GM18868 (cell line): ENCODE measurements at regions not wholly inside any gene's neighbourhood (a gene's known extent, or its start where the extent isn't known, plus 50 kb on each side); places are given as distances from the start of the nearest gene placed in this dataset.

Experiments used
- ATAC-seq: cut with Tn5 transposase; IDR thresholded peaks from one replicate; pipeline ENCODE4 v1.9.1; 2021; ENCODE audit warnings: mild to moderate bottlenecking, moderate library complexity; ENCODE audit not compliant: unreplicated experiment

DNA sequence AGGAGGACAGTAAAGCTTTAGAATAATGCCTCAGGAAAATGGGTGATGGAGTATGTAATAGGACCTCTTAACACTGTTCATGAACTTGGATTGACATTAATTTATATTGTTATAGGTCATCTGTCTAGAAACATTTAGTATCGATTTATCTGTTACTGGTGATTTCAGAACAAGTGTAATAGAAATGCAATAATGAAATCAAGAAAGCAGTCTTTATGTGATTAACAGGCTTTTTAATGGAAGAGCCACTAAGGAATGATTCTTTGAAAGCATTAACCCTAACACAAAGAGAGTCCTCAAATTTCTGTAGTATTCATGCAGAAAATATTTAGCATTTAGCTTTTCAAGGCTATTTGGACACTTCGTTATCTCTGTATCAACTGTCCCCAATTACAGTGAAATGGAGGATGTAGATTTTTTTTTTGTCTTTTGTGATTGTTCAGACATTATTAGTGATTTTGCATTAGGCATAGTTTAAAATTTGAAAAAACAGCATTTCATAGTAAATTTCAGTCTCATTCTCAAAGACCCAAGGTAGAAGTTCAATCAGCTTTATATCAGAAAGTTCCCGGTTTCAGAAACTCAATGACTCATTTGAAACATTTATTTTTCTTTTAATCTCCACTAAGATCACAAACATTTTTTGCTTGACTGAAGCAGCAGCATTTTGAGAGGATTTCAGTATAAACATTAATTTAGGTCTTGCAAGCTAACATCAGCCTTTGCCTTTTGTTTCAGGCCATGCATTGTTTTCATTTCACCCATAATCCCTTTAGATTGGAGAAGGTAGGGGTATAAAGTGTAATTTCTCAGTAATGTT, 56.3 kb downstream of the AGTR2 start:
- no peak for ATAC-seq

DNA sequence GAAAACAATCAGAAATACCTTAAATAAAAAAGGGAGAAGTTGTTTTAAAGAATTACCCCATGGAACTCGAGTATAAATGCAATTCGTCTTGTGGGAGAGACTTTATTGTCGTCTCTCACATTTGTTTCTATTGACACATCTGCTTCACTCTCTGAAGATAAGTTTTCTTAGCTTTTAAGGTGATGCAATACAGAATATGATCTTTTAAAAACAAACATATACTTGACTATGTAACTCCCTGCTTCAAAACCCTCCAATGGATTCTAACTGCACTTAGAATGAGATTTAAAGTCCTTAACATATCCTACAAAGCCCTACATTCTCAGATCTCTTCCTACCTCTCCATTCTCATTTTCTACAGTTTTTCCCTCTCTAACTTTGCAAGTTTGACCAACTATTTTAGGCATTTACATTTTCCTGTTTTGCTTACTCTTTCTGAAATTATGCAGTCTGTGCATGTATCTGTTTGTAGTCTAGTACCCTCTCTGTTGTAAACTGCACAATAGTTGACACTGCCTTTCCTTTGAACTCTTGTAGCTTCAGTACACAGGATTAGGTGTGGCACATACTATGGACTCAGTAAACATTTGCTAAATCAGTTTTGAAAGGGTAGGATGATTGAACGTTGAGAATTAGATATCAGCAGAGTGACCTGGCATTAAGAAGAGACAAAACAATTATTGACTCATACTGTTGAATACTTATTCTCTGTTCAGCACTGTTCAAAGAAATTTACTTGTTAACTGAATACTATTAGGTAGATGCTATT, 59.8 kb downstream of the AGTR2 start:
- no peak for ATAC-seq

DNA sequence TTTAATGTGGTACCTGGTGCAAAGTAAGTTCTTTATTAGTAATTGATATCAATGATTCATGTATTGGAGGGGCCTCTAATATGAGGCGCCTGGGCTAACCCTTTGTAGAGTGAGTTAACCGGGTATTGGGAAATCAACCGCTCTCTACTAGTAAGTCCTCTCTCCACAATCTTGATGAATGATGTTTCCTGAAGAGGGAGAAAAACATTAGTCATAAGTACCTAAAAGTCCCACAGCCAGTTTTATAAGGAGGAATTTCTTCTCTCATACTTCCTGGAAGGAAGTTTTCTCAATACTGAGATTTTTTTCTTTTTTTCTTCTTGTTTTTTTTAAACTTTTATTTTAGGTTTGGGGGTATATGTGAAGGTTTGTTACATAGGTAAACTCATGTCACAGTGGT, 62.3 kb downstream of the AGTR2 start:
- no peak for ATAC-seq

DNA sequence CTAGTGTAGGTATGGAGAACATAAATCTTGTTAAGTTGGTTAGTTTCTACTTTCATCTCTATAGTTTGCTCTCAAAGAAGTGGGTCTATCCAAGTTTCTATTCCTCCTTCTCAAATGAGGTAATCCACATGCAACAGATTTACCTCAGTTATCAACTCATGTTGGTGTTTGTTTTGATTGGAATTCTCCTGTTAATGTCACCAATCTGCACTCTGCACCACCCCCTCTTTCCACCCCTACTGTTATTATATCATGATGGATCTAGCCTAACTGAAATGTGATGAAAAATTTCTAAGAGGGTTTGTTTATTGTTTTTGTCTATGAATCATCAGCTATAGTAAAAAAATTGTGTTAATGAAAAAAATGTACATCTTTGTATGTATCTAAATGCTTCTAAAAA, 66.1 kb downstream of the AGTR2 start:
- ATAC-seq = no peak

DNA sequence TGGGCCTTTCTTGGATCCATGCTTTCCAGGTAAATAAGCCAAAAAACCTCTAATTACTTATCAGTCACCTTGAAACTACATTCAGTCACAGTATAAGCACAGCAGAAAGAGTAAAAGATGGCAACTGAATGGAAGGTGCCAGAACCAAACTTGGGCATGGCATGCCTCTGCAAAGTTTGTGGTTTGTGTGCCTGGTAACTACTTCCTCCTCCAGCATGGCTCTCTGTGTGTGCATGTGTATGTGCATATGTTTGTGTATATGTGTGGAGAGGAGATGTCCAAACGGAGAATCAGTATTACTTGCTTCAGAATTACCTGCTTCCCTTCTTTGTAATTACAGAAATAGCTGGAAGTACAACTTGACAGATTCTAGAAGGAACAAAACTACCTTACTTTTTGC, 67.5 kb downstream of the AGTR2 start:
- no peak for ATAC-seq

DNA sequence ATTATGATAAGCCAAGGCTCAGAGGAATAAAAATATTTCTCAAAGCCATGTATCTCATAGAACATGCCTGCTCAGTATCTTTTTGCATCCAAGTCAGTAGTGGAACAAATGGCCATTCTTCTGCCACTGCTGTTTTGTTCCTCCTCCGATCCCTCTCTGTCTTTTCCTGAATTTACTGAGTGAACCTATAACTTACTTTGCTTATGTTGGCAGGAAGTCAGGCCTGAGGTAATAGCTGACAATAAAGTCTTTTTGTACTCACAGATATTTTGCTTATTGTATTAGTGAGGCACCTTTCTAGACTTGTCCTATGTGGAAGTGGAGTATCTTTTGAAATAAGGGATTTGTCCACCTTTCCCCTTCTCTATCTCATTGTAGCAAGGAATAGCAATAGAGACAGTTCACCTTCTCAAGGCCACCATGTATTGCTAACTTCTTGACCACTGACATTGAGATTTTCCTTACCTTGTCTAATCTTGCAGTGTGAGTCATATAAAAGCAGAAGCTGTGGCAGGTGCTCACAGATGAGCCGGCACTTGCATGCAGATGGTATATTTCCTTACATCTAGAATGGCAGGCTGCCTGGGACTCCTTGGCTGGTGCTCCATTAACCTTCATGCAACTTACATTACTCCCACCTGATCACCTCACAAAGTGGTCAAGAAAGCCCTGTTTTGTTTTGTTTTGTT, 68.2 kb downstream of the AGTR2 start:
- no peak for ATAC-seq

DNA sequence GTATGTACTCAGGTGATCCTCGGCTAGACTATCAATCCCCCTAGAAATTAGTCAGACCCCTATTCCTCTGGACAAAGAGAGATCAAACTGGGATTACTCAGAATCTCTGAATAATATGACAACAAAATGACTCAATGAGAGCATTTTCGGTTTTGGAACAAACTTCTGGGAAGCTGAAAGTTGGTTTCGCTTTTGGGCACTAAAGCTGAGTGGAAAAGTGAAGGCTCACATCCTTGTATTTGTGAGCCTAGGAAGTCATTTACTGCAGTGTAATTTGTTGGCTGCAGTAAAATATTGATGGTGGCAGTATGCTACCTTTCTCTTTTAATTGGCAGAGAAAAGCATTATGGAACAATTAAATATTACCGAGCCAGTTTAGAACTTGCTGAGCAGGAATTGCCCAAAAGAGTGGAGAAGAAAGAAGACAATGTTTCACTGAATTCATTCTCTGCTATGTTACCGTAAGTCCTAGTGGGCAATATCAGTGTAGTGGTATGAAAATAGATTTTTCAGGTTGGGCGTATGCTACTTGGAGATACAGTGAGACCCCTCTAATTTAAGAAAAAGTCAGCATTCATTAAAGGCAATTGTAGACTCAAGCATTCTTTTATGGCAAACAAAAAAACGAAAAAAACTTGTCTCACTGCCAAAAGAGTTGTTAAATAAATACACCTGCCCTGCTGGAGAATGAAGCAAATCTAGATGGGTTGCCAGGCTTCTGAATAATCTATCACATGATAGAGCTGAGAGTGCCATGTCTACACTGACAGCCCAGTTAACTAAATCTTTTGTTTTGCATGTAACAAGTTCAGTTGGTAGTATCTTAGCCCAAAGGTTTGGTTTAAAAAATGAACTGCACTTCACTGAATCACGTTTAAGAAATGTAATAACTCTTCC, 69.6 kb downstream of the AGTR2 start:
- no peak for ATAC-seq

DNA sequence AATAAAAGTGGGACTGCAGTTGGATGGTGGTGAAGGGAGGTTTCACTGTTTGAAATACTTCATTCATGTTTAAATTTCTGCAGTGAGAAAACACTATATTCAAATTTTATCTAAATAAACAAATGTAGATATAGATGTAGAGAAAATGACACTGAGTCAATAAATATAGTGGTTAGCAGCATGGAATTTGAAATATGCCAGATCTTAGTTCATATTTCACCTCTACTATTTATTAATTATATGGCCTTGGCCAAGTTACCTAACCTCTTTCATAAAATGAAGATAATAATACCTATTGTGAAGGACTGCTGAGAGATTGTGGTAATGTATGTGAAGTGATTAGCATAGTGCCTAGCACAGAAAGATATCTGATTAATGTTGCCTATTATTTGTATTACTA, 70.5 kb downstream of the AGTR2 start:
- ATAC-seq = no peak

DNA sequence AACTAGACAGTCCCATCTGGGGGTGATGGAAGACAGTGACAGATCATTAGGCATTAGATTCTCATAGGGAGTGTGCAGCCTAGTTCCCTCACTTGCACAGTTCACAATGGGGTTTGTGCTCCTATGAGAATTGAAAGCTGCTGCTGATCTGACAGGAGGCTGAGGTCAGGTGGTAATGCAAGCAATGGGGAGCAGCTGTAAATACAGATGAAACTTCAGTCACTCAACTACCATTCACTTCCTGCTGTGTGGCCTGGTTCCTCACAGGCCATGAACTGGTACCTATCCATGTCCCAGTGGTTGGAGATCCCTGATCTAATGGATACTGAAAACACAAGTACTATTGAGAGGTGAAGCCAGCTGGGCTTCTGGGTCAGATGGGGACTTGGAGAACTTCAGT, 72.5 kb downstream of the AGTR2 start:
- no peak for ATAC-seq

DNA sequence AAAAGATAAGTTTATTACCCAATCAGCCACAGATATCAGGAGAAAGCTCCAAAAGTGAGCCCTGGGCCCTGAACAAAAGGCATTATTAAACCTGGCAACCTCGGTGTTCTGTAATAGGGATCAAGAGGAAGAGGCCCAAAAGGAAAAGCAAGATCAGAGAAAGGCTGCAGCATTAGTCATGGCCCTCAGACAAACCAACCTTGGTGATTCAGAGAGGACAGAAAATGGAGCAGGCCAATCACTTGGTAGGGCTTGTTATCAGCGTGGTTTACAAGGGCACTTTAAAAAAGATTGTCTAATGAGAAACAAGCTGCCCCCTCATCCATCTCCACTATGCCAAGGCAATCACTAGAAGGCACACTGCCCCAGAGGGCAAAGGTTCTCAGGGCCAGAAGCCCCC, 75.7 kb downstream of the AGTR2 start:
- no peak for ATAC-seq

DNA sequence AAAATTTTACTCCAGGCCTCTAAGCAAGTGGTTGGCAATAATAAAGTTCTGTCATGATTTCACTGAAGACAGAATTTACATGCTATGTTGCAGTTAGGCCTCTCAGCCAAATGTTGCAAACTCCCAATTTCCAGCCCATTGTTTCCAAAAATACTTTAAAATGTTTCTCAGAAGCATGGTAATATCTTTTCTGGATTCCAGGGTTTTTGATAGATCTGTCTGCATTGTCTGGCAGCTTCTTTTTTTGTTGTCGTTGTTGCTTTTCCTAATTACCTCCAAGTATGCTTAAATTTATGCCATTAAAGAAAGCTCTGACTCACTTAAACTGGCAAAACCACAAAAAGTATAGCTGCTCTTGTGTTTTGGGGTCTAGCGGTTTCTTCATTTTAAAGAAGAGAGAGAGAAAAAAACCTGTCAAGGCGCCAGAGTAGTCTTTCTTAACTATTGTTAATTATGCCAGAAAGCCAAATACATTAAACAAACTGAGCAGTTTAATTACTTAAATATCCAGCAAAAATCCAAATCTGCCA, 97.0 kb downstream of the AGTR2 start:
- no peak for ATAC-seq

DNA sequence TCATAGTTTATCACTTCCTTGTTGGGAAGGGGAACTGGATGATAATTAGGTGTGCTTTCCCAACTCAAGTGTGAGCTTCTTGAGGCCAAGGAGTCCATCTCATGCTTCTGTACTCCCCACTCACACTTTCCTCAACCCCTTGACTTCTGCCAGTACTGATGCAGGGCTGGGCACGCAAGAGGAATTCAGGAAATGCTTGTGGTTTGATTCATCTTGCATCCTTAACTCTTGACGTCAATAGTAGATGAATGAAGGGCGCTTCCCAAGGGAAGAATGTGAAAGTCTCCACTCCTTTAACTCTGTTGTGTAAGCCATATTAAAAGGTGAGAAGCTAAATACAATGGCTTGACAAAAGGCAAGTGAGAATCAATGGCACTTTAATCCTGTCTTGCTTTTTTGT, 101.8 kb downstream of the AGTR2 start:
- no peak for ATAC-seq

DNA sequence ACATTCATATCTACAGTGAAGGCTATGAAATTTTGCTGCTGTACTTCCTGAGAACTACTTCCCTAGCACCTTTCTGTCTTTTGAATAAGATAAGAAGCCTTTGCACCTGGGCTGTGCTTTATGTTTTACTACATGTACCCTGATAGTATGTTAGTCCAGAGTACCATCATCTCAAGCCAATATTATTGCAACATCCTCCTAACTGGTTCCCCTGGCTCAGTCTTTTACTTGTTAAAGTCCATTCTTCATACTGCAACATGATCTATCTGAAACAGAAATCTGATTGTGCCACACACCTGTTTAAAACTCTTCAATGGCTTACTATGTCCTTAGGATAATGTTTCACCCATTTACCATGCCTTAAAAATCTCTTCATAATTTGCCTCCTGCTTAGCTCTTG, 102.3 kb downstream of the AGTR2 start:
- no peak for ATAC-seq

DNA sequence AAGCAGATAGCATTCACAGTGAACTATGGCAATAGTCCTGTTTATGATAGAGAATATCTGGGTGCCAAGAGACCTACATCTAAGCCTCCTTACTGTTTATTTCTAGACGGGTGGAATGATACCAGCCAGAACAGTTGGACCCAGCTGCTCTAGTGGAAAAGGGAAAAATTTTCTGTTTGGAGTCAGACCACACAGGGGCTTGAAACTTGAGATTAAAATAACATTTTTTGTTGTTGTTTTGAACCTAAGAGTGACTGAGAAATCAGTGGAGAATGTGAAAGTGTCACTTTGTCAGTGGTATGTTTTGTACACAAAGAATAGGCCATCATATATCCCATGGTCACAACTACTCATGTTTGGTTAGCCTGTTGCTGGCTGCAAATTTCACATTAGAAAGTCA, 105.7 kb downstream of the AGTR2 start:
- ATAC-seq = no peak

DNA sequence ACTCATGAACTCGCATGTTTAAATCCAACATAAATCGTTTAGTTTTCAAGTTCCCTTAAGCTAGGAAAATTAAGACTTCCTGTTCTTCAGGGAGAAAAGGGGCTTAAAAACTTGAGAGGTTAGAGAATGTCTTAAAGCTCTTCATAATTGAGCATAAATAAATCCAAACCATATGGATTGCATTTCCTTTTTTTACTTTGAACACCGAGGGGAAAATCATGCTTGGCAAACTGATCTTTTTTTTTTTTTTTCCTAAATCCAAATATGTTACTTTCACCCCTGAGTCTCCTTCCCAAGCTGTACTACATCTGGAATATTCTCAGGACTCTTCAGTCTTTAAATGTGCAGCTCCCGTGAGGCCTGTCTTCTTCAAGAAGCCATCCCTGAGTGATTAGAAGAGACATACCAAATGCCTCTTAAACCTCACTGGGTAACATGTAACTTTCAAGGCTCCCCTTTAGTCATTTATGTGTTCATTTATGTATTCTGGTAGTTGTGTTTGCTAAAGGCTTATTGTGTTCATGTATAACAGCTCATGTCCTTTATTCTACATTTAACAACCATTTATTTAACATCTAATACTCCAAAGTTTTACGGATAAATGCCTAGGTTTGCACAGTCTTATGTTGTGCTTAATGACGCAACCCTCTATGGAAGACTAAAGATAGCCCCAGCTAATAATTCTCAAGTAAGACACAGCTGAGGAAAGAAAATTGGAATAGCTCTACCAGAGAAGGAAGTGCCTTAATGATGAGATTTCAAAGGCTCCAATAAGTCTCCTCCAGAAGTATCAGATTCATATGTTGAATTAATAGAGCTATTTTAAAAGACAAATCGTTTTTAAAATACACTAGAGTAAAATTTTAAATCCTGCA, 107.0 kb downstream of the AGTR2 start:
- no peak for ATAC-seq

DNA sequence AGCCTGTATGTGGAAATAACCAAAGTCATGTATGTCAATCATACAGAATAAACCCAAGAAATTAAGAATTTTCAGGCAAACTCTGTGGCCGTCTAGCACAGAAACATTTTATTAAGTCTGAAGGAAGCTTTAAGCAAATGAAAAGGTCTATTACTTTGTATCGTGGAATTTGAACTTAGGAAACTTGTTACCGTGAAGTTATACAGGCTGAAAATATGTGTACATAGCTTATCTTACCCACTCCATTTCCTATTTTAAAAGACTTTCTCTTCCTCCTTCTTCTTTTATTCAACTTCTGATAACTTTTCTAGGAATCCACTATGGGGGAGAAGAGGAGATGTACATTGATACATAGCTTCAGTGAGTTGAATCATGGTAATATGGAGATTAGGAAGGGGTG, 108.3 kb downstream of the AGTR2 start:
- no peak for ATAC-seq

DNA sequence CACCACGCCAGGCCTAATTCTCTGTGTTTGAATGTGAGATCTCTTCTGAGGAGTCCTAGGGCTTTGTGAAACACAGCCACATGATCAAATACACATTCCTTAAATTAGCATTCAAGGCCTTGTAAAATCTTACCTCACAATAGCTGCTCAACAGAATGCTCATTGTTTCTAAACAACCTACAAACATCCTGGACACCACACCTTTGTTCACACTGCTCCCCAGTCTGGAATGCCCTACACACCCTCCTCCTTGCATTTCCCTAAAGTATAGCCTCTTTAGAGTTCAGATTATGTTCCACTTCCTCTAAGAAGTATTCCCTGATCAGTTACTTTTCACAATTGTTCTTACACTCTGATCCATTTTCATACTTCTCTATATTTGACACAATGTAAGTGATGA, 110.6 kb downstream of the AGTR2 start:
- no peak for ATAC-seq

DNA sequence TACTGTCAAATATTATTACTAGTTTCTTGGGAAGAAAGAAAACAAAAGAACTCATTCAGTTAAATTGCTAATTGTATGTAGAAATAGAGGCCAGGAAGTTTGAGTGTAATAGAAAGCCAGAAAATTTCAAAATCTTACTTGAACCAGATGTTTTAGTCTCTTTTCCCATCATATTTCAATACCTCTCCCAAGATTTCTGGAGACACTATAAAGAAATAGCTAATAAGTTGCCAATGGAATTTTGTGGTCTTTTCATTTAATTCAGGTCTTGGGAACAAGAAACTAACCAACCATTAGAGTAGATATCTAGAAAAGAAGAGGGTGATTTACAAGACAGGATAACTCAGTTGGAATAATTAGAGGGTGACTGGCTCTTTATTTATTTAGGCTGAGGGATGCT, 112.2 kb downstream of the AGTR2 start:
- ATAC-seq = no peak

DNA sequence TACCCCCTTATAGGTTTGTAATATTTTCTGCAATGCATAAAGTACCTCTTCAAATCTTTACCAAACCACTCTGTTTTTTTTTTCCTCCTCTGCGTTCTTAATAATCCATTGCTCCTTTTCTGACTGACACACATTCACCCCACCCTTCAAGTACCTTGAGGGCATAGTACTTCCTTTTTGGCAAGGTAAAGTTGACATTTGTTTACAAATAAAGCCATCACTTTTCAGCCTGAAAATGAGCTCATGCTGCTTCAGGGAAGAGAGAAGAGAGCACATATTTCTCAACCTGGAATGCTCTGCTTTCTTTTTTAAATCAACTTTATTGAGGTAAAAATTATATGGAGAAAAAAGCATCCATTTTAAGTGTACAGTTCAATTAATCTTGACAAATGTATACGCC, 113.9 kb downstream of the AGTR2 start:
- ATAC-seq = no peak

DNA sequence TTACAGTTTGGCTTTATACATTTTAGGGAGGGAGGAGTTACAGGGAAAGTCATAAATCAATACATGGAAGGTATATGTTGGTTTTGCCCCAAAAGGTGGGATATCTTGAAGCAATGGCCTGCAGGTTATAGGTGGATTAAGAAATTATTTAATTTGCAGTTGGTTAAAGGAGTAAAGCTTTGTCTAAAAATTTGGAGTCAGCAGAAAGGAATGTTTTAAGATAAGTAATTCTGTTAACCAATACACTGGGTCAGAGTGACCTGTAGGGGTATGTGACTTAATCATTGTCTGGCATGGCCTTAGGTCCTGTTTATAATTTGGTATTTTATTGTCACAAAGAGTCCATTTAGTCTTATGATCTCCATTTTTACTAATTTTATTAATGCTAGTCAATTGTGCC, 115.0 kb downstream of the AGTR2 start:
- ATAC-seq = no peak
